ENCODE measurements at regions not wholly inside any gene's neighbourhood (a gene's known extent, or its start where the extent isn't known, plus 50 kb on each side); places are given as distances from the start of the nearest gene placed in this dataset.

GRCh38 chr2:6068429-6068828, 376.2 kb downstream of the SOX11 start:
- Histone ChIP-seq H4K8ac (ENCODE audit: extremely low read depth, insufficient read depth, low read length) (no peak overlapping the region), H2BK12ac (ENCODE audit: low read depth, low read length) (no peak overlapping the region), H2BK5ac (ENCODE audit: low read depth, low read length) (no peak overlapping the region), H3K79me1 (ENCODE audit: low read depth, low read length) (no peaks in the 10 kb centered on the region), H2BK20ac (ENCODE audit: low read length) (no peak overlapping the region), H3K4ac (replicated peaks; ENCODE audit: insufficient read length, low read depth, low read length) (no peak overlapping the region), H4K91ac (replicated peaks; ENCODE audit: insufficient read length, low read length) (no peak overlapping the region), H3K23ac (ENCODE audit: insufficient read length) (no peak overlapping the region), H3K23me2 (ENCODE audit: low read depth, low read length) (no peaks in the 10 kb centered on the region; the same call in 1 of the 2 replicates), H3K27ac (ENCODE audit: low read depth, low read length) (no peak overlapping the region), H3K27me3 (replicated peaks in 1 of 4; ENCODE audit: control insufficient read depth in 3 of 4, extremely low read depth in 1 of 4, insufficient read depth in 3 of 4, low read length in 3 of 4) (no peaks in the 10 kb centered on the region; a peak in 1 of 7 replicates), H3K4me2 (ENCODE audit: insufficient read depth in 1 of 2, low read depth in 2 of 2, low read length in 2 of 2) (no peak overlapping the region), H2AFZ (ENCODE audit: low read length) (no peak overlapping the region), H4K5ac (ENCODE audit: insufficient read length, low read depth, low read length) (no peak overlapping the region), H3K9ac (replicated peaks in 1 of 4; ENCODE audit: extremely low read depth in 1 of 4, low read depth in 3 of 4, low read length in 3 of 4) (no peak overlapping the region), H2AK5ac (ENCODE audit: low read depth, low read length) (no peak overlapping the region), H3K18ac (ENCODE audit: extremely low read depth, low read length) (no peak overlapping the region), H3K9me3 (ENCODE audit: insufficient read depth in 2 of 2, low read depth in 1 of 2, low read length in 1 of 2) (no peaks in the 10 kb centered on the region), H4K20me1 (replicated peaks in 1 of 2; ENCODE audit: control insufficient read depth in 1 of 2, insufficient read depth in 2 of 2, low read length in 2 of 2) (no peaks in the 10 kb centered on the region), H3K4me1 (replicated peaks in 1 of 4; ENCODE audit: control insufficient read depth in 3 of 4, insufficient read depth in 4 of 4, low read length in 3 of 4) (peaks cover 16 to 27% (median 19%) of the 10 kb centered on the region in 4 experiments; a peak in 6 of 7 replicates), H3K79me2 (ENCODE audit: control insufficient read depth in 1 of 2, insufficient read depth in 2 of 2, low read length in 2 of 2) (no peaks in the 10 kb centered on the region), H3K14ac (ENCODE audit: insufficient read length) (no peak overlapping the region), H2BK15ac (ENCODE audit: low read length) (no peak overlapping the region), H2BK120ac (replicated peaks; ENCODE audit: low read depth, low read length) (no peak overlapping the region), H3K4me3 (ENCODE audit: extremely low read depth in 1 of 4, insufficient read depth in 2 of 4, low read depth in 3 of 4, low read length in 4 of 4) (no peak overlapping the region), H3K36me3 (ENCODE audit: control insufficient read depth in 2 of 4, insufficient read depth in 4 of 4, low read length in 3 of 4) (no peaks in the 10 kb centered on the region), H3K56ac (replicated peaks; ENCODE audit: insufficient read length, low read depth, low read length) (no peak overlapping the region)
- DNase-seq (ENCODE audit: low read depth in 1 of 2, low spot score in 2 of 2), result no peak
- 86% methylated on average over 6 of the region's 6 CpGs; no CpG with 5 or more reads in 1 of the 2 experiments for WGBS, 2 experiments (ENCODE audit: extremely low coverage in 1 of 2, insufficient coverage in 1 of 2, insufficient read length in 1 of 2, insufficient replicate concordance in 2 of 2, low coverage in 1 of 2, low lambda C conversion rate in 2 of 2, missing lambda C conversion rate in 1 of 2)
- FAIRE-seq, result no peak
- POLR2A ChIA-PET (ENCODE audit: partially characterized antibody), result no interaction called here
- CTCF ChIA-PET (ENCODE audit: partially characterized antibody), result interaction anchor here (1.3 kb wide), 1 partner anchor 96 kb away, joined by 3 read pairs; no protein-coding TSS in a partner anchor
- TF ChIP-seq CHD7 (IDR thresholded peaks at IDR 0.05; ENCODE audit: insufficient replicate concordance, low read length), result no peak

Measured in H1 (cell line).